TTC549 (cell line): ENCODE measurements at regions not wholly inside any gene's neighbourhood (a gene's known extent, or its start where the extent isn't known, plus 50 kb on each side); places are given as distances from the start of the nearest gene placed in this dataset.
"Not testable (repeated sequence)": the region's sequence is repeated elsewhere in the genome, so short reads cannot be mapped to it uniquely, and the experiment has no call there.

Source experiments
- FAIRE-seq: peaks from 2 replicates; lab custom pipeline; 2012; peaks lifted over from hg19 to GRCh38; lab: Jason Lieb, UNC

DNA sequence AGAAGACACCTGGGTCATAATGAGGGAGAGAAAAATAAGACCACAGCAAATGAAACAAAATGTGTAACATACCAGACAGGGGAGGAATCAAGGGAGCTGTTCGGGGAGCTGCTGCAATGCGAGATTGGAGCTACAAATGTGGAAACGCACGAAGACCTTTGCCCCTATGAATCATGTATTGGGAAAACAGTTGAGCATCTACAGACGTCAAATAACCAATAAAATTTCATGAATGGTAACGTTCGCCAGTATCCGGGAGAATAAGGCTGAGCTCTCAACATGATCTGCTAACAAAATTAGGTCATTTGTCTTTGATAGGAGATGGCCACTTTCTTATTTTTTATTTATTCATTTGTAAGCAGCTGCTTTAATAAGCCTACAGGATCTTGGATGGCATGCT lies 486.2 kb upstream of the RBFOX1 start:
- no peak for FAIRE-seq

DNA sequence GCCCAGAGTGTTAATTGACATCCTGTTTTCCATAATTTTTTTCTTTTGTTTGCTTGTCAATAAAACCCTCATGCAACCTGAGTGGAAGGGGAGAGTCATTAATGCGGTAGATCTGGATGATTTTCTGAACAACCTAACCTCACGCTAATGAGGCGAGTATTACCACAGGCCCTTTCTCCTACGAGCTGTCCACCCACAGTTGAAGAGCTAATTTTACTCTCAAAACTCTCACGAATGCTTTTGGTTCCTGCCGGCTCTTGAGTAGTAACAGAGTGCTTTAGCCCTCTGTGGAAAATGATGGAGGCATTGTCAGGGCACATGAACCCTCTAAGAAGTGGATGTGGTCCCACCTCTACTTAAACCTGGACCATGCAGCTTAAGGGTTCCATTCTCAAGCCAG lies 491.3 kb upstream of the RBFOX1 start:
- no peak for FAIRE-seq

DNA sequence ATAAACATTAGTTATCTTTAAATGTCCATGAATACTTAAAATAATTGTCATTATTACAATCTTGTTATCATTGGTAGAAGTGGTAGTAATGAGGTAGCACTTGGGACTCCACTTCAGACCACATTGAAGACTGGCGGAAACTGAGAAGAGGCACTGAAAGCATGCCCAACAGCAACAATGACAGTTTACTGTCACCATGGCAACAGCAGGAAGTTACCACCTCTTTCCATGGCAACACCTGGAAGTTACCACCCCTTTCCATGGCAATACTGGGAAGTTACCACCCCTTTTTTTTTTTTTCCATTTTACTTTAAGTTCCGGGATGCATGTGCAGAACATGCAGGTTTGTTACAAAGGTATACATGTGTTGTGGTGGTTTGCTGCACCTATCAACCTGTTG lies 494.9 kb upstream of the RBFOX1 start:
- FAIRE-seq: no peak

DNA sequence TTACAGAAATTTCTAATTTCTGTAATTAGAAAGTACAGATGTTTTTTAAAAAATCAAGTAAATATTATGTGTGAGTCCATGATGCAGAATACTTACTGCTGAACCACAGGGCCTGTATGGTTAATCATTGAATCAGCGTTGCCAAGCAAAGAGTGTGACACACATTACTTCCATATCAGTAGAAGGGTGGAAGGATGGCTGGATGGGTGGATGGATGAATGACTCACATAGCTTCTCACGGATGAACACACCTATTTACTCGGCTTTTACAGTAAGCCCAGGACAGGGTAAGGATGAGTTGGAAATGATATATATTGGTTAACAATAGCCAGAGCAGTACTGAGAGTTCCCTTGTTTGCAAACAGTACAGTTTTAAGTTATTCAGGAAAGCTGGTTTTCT lies 495.9 kb upstream of the RBFOX1 start:
- FAIRE-seq: no peak

DNA sequence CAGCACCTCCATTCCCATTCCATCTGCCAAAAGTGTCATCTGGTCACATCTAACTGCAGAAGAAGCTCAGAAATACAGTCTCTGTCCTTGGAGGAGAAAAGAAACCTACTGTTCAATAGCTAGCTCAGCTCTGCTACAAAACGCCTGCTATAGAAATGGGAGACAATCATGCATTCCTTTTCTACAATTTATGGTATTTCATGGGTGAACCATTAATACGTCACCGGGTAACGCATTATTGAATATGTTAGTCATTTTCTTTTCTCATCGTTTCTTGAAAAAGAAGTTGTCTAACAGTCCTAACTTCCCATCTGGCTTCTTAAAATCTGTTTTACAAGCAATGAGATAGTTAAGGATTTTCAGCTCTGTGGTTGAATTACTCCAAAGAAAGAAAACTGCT lies 496.7 kb upstream of the RBFOX1 start:
- no peak for FAIRE-seq

DNA sequence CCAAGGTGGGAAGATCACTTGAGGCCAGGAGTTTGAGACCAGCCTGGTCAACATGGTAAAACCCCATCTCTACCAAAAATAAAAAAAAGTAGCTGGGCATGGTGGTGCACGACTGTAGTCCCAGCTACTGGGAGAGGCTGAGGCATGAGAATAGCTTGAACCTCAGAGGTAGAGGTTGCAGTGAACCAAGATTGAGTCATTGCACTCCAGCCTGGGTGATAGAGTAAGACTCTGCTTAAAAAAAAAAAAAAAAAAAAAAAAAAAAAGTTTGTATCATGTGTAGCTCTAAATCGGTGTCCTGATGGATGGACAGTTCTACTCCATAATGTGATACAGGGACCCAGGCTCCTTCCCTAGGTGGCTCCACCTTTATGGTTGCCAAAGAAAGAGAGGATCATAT lies 497.1 kb upstream of the RBFOX1 start:
- no peak for FAIRE-seq

DNA sequence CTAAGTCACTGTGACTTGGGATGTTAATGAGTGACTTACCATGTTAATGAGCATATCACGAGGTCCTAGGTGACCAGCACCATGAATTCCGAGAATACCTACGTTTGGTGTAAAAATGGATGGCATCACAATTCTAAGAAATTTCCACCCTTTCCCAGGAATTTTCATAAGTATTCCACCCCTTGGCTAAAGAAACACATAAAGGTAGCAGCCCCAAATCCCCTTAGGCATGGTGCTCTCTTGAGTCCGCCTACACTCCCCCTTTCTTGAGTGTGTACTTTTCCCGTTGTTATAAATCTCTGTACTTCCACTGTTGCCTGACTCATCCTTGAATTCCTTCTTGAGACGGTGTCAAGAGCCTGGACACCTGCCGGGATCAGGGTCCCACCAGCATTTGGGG lies 504.0 kb upstream of the RBFOX1 start:
- FAIRE-seq: no peak

DNA sequence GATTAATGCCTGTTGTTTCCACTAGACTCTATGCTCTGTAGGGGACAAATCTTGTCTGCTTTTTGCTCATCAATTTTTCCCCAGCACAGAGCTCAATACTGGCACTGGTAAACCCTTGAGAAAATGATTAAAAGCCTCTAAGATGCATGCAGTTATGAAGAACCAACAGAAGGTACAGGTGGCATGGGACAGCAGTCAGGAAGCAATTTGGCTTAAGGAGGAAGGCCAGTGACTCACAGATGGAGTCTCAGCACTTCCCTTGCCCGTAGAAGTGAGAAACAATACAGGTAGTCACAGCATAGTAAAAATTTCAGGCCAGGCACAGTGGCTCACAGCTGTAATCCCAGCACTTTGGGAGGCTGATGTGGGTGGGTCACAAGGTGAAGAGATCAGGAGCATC lies 504.7 kb upstream of the RBFOX1 start:
- FAIRE-seq: no peak

DNA sequence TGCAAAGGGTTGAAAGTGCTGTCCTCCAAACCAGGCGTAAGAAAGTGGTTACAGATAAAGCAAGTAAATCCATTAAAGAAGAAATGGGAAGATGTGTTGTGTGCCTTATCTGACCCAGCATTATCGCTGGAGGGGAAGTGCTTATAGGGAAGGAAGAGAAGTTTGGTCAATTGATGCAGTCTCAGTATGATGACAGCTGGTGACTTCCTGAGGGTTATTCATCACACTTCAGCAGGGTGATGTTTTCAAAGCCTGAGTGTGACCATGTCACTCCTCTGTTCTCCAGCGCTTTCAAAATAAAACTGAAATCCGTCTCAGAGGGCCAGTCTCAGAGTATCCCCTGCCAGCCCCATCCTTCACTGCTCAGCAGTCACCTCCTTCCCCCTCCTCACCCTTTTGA lies 505.4 kb upstream of the RBFOX1 start:
- FAIRE-seq: no peak

DNA sequence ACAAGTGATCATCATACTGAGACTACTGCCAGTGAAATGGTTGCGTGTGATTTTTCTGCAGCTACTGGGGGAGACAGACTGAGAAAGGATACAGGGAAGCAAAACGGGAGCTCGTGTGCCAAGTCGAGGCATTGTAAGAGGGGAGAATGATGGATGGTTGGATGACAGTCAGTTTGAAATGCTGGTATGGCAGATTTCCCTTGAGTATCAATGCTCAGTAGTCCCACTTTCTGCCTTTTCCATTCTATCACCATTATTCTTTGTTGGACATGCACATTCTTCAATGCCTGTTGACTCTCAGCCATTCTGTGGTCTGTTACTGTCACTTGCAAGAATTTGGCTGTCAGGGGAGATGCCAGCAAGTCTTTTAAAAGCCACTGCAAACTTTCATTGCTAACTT lies 510.6 kb upstream of the RBFOX1 start:
- no peak for FAIRE-seq

DNA sequence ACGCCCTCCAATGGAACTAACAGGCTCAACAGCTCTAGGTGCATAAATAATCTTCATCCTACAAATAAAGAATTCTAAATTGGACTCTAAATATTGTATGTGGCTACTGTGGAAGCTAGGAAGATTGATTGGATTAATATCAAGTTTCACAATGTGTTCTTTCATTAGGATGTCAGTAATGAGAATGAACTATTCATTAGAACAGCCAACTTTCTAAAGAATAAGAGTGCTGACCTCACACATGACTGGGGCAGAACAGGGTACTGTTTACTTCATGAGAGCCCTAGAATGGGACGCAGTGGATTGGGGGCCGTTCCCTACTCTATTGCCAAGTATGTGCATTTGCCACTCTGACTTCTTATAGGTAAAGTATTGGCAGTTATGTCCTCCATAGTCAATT lies 528.2 kb upstream of the RBFOX1 start:
- FAIRE-seq: no peak

DNA sequence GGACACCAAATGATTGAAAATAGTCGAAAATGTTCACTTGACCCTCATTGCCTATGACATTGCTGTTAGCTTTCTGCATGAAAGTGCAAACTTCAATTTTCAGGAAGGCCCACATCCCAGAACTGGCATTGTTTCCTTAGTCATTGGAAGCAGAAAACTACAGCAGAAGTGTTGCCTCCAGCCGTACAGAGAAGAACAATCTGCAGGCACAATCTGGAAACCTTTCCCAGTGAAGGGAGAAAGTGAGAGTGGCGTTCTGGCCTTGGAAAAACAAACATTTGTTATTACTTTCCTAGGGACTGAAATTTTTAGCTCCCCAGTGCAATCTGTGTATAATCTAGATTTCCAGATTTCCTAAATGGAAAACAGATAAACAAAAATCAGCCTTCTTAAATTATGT lies 529.5 kb upstream of the RBFOX1 start:
- no peak for FAIRE-seq

DNA sequence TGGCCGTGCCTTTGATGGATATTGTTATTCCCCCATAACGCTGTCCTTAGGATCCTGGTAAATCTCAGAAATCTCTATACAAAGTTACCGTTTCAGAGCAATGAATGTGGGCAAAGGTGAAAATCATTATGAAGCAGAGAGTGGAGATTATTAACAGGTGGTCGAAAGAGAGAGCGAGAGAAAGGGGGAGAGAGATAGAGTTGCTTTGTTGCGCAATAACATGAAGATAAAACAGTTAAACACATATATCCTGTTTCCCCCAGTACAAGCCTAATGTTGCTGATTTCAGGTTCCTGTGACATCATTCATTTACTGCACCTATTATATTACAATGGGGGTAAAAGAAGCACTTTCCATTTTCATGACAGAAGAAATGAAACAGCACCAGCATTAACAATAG lies 535.4 kb upstream of the RBFOX1 start:
- no peak for FAIRE-seq

DNA sequence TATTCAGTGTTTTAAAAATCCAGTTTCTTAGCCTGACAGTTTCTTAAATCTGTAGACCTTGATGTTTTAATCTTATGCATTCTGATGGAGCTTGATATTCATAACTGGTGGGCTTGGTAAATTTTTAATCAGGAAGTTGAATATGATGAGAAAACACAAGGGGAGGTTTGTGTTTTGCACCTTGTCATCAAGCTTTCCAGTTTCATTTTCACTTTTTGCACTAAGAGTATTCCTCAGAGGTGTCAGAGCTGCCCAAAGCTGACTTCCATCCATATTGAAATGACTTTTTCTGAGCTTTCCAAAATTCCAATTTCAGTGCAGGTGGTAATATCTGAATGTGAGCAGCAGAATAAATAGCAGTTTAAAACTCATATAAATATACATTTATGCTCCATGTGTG lies 555.0 kb upstream of the RBFOX1 start:
- FAIRE-seq: no peak

DNA sequence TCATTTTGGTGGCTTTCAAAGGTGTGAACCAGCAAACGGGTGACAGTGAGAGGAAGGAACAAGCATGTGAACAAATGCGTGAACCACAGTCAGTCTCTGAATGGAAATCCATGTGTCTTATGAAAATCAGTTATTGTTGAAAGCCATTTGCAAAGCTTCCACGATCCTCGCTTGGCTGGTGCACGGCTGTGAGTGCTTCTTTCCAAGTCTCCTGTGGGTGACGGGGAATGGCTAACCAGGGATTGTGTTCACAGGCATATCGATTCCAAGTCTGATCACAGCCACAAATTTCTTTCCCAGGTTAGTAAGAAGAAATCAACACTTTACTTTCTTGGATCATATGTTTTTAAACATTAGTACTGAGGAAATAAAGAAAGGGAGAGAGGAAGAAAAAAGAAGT lies 556.9 kb upstream of the RBFOX1 start:
- no peak for FAIRE-seq

DNA sequence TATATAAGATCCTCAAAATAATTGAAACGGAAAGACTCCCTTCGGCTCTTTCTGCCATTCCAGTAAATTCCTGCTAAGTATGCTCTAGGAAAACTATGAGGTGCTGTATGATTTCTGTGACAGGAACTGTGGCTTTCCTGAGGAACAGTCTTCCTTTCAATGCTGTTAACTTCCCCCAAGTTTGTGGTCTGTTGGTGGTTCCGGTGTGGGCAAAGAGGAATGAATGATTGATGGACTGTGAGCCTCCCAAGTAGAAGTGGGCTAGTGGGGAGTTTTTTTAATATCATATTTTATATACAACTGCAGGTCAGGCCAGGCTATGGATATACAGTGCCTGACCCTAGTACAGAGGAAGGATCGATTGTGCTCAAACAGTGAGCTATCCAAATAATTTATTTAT lies 560.7 kb upstream of the RBFOX1 start:
- no peak for FAIRE-seq

DNA sequence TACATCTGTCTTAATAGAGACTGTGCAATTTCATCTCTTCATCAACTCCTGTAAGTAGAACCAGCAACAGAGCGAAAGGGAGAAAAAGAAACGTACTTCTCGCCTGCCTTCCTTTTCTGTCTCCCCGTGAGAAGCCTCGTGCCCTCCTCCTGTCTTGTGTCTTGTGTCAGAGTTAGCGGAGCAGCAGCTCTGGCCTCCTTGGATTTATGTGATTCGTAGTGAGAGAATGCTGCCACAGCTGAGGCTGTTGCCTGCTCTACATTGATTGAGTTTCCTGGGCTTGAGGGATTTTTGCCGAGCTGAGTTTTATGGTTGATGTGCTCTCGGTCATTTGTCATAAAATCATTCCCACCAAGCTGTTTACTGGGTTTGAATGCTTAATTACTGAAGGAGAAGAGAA lies 579.1 kb upstream of the RBFOX1 start:
- no peak for FAIRE-seq

DNA sequence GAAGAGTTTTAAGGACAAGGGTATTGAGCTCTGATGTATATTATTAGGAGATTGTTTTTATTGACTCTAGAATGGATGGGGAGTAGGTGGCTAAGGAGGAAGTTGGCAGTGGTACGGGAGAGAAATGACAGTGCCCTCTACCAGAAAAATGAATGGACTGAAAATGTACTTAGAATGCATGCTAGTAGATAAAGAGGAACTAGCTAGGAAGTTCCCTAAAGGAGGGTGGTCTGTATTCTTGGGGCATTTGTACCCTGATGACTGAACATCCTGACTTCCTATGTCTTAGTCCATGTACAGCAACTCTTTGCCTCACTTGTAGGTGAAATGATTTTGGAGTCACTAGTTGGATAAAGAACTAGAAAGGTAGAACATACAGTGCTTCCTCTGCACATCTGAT lies 581.5 kb upstream of the RBFOX1 start:
- no peak for FAIRE-seq

DNA sequence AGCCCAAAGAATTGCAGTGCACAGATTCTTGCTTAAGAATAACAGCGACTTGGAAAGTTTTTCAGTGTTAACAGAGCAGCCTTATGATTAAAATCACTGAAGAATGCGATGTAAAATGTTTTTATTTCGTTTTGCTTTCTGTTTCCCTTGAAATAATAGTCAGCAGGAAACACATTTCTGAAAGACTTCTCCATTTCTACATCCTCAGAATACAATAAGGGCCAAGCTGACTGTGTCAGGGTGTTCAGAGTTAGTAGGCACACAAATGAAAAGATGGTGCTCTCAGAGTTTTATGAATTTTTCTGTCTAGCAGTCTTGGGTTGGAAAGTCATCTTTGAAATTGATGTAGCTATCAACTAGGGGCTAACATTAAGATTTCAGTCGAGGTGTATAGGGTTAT lies 582.9 kb upstream of the RBFOX1 start:
- FAIRE-seq: no peak

DNA sequence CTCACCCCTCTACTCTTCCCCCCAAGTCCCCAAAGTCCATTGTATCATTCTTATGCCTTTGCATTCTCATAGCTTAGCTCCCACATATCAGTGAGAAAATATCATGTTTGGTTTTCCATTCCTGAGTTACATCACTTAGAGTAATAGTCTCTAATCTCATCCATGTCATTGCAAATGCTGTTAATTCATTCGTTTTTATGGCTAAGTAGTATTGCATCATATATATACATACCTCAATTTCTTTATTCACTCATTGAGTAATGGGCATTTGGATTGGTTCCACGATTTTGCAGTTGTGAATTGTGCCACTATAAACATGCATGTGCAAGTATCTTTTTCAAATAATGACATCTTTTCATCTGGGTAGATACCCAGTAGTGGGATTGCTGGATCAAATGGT lies 596.3 kb upstream of the RBFOX1 start:
- not testable (repeated sequence) for FAIRE-seq

DNA sequence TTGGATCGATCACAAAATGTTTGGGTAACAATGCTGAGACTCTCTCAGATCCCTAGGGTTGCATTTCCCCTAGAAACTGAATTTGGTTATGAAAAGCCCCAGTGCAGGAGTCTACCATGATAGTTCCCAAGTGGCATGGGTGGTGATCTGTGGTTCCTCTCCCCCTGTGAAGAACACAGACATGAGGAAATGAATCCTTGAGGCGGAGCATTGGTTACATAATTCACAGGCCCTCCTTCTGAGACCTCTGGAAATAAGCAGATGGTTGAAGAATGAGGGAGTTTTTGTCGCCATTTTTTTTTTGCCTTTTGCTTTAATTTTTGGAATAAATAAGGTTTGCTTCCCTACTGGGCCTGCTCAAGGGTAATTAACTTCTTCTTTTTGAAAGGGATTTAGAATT lies 597.0 kb upstream of the RBFOX1 start:
- FAIRE-seq: no peak

DNA sequence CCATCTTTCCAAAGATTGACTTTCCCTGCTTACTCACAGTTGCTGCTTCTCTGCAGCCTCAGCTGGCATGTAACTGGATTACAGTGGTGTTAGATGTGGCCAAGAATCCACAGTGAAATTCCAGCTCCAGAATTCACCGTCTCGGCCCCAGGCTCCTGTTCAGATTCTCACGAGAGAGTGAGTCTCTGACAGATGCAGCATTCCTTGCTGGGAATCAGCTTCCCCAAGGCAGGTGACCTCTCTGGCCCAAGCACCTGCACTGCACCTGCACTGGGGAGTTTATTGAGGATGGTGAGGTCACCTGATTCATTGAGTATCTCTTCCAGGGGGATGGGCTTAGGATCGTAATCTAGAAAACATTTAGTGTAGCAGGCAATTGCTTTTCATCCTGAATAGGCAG lies 600.5 kb upstream of the RBFOX1 start:
- no peak for FAIRE-seq

DNA sequence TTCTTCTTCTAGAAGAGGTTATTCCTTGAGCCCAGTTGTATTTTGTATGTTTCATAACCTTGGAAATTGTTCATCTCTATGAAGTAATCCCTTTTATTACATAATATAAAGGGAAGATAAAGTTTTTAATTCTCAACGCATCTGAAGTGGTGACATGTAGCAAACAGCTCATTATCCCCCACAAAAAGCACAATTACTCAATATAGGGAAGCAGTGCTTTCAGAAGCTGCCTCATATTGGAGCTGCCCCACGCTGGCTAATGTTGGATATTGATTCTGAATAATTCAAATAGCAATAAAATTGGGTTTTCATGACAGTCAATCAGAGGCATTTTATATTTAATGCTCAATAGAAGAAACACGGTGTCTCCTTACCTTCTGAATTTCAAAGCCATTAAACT lies 604.3 kb upstream of the RBFOX1 start:
- FAIRE-seq: no peak

DNA sequence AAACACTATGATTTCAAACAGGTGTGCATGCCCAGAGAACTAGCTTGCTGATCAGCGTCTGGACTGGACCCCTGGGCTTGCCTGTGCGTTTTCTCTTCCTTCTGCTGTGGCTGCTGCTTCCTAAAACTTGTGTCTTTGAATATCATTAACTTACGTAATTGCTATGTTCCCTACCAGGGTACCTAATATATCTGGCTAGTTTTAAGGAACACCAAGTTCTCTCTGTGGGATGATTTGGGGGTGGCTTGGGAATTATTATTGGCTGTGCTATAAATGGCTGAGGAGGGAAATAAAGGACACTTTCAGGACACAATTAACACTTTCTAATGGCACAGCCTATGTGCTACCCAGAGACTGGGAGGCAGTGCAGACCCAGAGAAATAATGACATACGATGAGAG lies 606.0 kb upstream of the RBFOX1 start:
- no peak for FAIRE-seq

DNA sequence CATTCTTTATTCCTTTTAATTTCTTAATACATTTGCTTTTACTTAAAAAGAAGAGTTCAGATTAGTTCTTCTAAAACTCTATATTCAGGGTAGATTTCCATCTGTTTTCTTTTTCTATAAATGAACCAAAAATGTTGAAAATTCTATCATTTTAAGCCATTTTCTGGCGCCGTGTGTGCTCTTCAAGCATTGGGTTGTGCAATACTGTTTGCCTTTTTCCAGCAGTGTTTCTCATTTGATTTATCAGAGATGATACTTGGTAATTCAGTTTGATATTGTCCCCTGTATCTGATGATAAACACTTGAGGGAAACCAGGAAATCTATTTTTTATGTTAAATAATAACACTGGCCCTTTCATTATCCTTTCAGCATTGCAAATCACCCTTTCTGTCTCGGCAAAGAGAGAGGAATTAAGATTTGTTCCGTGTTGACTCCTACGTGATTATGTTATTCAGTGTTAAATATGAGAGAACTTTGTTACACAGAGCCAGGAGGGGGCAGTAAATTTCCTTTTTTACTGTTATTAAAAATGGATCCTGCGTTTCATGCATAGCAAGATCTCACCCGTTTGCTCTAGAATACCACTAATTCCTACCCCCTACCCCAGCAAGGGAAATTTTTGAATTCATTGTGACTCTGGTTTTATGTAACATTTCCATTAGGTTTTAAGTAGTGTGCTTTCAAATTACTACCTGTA lies 606.9 kb upstream of the RBFOX1 start:
- FAIRE-seq: no peak
